ENCODE measurements at regions not wholly inside any gene's neighbourhood (a gene's known extent, or its start where the extent isn't known, plus 50 kb on each side); places are given as distances from the start of the nearest gene placed in this dataset.

DNA sequence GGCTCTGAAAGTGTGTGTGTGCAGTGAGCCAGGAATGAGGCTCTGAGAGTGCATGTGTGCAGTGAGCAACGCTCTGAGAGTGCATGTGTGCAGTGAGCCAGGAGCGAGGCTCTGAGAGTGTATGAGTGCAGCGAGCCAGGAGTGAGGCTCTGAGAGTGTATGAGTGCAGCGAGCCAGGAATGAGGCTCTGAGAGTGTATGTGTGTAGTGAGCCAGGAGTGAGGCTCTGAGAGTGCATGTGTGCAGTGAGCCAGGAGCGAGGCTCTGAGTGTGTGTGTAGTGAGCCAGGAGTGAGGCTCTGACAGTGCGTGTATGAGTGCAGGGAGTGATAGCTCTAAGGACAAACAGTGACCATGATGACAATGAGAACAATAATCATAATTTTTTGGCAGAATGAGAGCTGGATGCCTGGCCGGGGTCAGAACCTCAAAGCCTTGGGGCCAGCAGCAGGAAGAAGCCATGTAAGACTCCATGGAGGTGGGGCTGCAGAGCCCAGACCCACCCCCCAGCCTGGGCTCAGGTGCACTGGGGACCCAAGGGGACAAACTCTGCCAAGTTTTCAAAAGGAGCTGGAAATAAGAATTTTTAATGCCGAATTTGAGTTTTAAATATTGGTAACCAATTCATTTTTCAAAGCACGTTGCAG is 85.7 kb upstream of the PRR20G start:
- TF ChIP-seq CTCF (IDR thresholded peaks at IDR 0.05; ENCODE audit: low read depth, low read length) = no peak
- H3K4me3 ChIP-seq (ENCODE audit: low read depth, low read length) = no peak overlapping the region
- H3K27me3 ChIP-seq (ENCODE audit: insufficient read depth, low read depth, severe bottlenecking) = no peaks in the 10 kb centered on the region
- no peaks in the 10 kb centered on the region for H3K36me3 ChIP-seq
- H3K9me3 ChIP-seq (ENCODE audit: severe bottlenecking) = peaks cover 3% of the 10 kb centered on the region
- no peak overlapping the region for H3K27ac ChIP-seq
- no peak for DNase-seq

DNA sequence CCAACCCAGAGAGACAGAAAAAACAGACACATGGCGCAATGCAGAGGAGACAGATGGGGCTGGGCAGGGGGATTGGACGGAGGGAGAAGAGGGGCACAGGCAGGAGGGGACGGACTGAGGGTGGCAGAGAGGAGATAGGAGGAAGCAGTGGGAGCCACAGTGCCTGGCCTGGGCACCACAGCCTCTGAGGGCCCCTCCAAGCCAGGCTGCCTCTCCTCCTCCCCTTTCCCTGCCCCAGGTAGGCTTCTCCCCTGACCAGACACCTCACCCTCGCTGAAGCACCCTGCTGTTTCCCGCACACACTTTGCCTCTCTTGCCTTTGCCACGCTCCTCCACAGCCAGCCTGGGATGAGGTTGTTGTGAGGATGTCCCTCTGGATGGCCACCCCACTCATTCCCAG is 84.0 kb upstream of the PRR20G start:
- Histone ChIP-seq H3K27me3 (ENCODE audit: insufficient read depth, low read depth, severe bottlenecking) (no peaks in the 10 kb centered on the region), H3K36me3 (no peaks in the 10 kb centered on the region), H3K9me3 (ENCODE audit: severe bottlenecking) (peaks cover 3% of the 10 kb centered on the region), H3K27ac (no peak overlapping the region), H3K4me3 (ENCODE audit: low read depth, low read length) (no peak overlapping the region)
- no peak for DNase-seq
- TF ChIP-seq CTCF (IDR thresholded peaks at IDR 0.05; ENCODE audit: low read depth, low read length) = no peak

DNA sequence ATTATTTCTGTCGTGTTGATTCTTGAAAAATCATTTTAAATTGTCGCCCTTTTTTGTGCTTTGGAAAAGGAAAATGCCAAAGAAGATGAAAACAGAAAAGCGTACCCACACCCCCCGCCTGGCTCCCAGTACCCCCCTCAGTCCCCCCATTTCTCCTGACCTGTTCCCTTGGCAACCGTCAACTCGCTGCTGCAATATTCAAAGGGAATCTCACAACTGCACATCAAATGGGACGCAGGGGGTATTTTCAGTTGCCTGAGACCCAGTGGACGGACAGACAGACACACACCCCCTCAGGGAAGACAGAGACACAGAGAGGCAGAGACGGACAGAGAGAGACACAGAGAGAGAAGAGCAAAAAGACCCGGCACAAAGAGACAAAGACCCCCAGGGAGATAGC is 83.5 kb upstream of the PRR20G start:
- Histone ChIP-seq H3K9me3 (ENCODE audit: severe bottlenecking) (peaks cover 3% of the 10 kb centered on the region), H3K27me3 (ENCODE audit: insufficient read depth, low read depth, severe bottlenecking) (no peaks in the 10 kb centered on the region), H3K4me3 (ENCODE audit: low read depth, low read length) (no peak overlapping the region), H3K27ac (no peak overlapping the region), H3K36me3 (no peaks in the 10 kb centered on the region)
- no peak for TF ChIP-seq CTCF (IDR thresholded peaks at IDR 0.05; ENCODE audit: low read depth, low read length)
- no peak for DNase-seq

DNA sequence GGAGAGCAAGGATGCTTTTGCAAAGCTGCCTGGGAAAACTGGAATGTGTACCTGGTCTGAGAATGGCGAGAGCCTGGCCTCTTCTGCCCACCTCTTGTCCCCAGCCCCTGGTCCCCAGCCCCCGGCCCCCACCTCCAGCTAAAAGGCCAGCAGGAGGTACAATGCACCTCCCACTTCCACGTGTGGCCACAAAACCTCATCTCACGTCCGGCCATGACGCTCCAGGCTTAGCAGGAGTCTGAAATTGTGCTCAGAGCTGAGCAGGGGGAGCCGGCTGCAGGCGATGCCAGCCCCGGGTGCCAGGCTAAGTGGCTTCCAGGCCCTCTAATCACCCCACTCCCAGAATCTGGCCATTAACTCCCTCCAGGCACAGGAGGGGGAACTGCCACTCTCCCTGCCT is 83.1 kb upstream of the PRR20G start:
- TF ChIP-seq CTCF (IDR thresholded peaks at IDR 0.05; ENCODE audit: low read depth, low read length) = no peak
- H3K27ac ChIP-seq = no peak overlapping the region
- H3K27me3 ChIP-seq (ENCODE audit: insufficient read depth, low read depth, severe bottlenecking) = no peaks in the 10 kb centered on the region
- peaks cover under 1% of the 10 kb centered on the region for H3K9me3 ChIP-seq (ENCODE audit: severe bottlenecking)
- no peak for DNase-seq
- H3K4me3 ChIP-seq (ENCODE audit: low read depth, low read length) = no peak overlapping the region
- no peaks in the 10 kb centered on the region for H3K36me3 ChIP-seq

DNA sequence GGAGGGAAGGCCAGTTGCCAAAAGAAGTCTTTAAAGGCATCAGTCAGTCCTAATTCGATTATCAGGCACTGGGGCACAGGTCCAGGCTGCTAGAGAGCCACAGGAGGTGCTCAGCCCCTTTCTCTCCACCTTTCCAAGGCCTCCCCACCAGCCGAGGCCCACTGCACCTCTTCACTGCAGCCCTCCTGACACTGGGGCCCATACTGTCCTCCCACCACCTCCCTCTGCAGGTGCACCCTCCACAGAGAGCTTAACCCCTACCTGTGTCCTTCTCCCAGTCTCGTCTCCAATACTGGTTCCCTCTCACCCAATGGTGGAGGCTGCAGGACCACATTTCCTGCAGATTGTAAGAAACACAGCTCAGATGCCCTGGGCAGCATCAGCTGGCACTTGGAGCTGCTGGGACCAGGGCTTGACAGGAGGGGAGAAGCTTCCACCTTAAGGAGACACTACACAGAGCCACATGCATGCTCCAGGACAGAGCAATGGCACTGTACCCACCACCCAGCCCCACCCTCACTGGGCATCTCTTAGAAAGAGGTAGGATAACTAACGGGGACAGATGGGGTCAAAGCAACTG is 81.6 kb upstream of the PRR20G start:
- no peak overlapping the region for H3K27ac ChIP-seq
- H3K27me3 ChIP-seq (ENCODE audit: insufficient read depth, low read depth, severe bottlenecking) = no peaks in the 10 kb centered on the region
- H3K9me3 ChIP-seq (ENCODE audit: severe bottlenecking) = no peaks in the 10 kb centered on the region
- no peak for DNase-seq
- no peaks in the 10 kb centered on the region for H3K36me3 ChIP-seq
- TF ChIP-seq CTCF (IDR thresholded peaks at IDR 0.05; ENCODE audit: low read depth, low read length) = no peak
- no peak overlapping the region for H3K4me3 ChIP-seq (ENCODE audit: low read depth, low read length)
